C4-2B (cell line): ENCODE measurements at regions not wholly inside any gene's neighbourhood (a gene's known extent, or its start where the extent isn't known, plus 50 kb on each side); places are given as distances from the start of the nearest gene placed in this dataset.

Experiments used
- CTCF ChIP-seq: fragments of 450-650 bp; conservative IDR thresholded peaks from 2 replicates; pipeline ENCODE4 v1.5.1; 2017; ENCODE audit warnings: mild to moderate bottlenecking
- ZFX ChIP-seq: fragments of 450-650 bp; IDR thresholded peaks from 2 replicates; pipeline ENCODE4 v1.6.1; 2017

- peak; percentile 31 for TF ChIP-seq CTCF
- no peak for TF ChIP-seq ZFX
These were observed 917.0 kb downstream of the MAT2B start for GRCh38 chr5:164422400-164422799.
